Hepatocyte (in vitro differentiated cells): ENCODE measurements at regions not wholly inside any gene's neighbourhood (a gene's known extent, or its start where the extent isn't known, plus 50 kb on each side); places are given as distances from the start of the nearest gene placed in this dataset.
A peak's percentile ranks its signal among the peaks of the same experiment; 100 is the strongest.

Source experiments
- DNase-seq: peaks from one replicate; pipeline ENCODE4 v3.0.0-alpha.2; 2016; ENCODE audit warnings: low spot score
- H2AFZ ChIP-seq: fragments of 200-600 bp; sonication (generic); 2 replicates; pipeline ENCODE4 v1.6.0; 2016; ENCODE audit warnings: antibody characterized with exemption, mild to moderate bottlenecking
- H3K27ac ChIP-seq: fragments of 200-600 bp; sonication (generic); 2 replicates; pipeline ENCODE4 v1.5.1; 2016; ENCODE audit warnings: mild to moderate bottlenecking
- H3K27me3 ChIP-seq: fragments of 200-600 bp; sonication (generic); 2 replicates; pipeline ENCODE4 v1.6.1; 2016
- H3K36me3 ChIP-seq: fragments of 200-600 bp; sonication (generic); replicated peaks from 2 replicates; pipeline ENCODE4 v1.5.1; 2016; ENCODE audit warnings: low read depth; ENCODE audit not compliant: insufficient read depth
- H3K4me1 ChIP-seq: fragments of 200-600 bp; sonication (generic); 2 replicates; pipeline ENCODE4 v1.5.1; 2016; ENCODE audit warnings: mild to moderate bottlenecking, moderate library complexity; ENCODE audit not compliant: insufficient read depth
- H3K4me2 ChIP-seq: fragments of 200-600 bp; sonication (generic); 2 replicates; pipeline ENCODE4 v1.6.0; 2016
- H3K4me3 ChIP-seq: fragments of 200-600 bp; sonication (generic); 2 replicates; pipeline ENCODE4 v1.5.1; 2016; ENCODE audit warnings: mild to moderate bottlenecking
- H3K79me2 ChIP-seq: fragments of 200-600 bp; sonication (generic); 2 replicates; pipeline ENCODE4 v1.6.0; 2017; ENCODE audit warnings: mild to moderate bottlenecking
- H3K9me2 ChIP-seq: fragments of 200-600 bp; sonication (generic); replicated peaks from 2 replicates; pipeline ENCODE4 v1.6.0; 2017; ENCODE audit warnings: mild to moderate bottlenecking; ENCODE audit not compliant: insufficient read depth
- H3K9me3 ChIP-seq: fragments of 200-600 bp; sonication (generic); 2 replicates; pipeline ENCODE4 v1.5.1; 2016; ENCODE audit warnings: low read depth, mild to moderate bottlenecking
- H4K20me1 ChIP-seq: fragments of 200-600 bp; sonication (generic); 2 replicates; pipeline ENCODE4 v1.6.0; 2016; ENCODE audit warnings: mild to moderate bottlenecking; ENCODE audit not compliant: insufficient read depth, poor library complexity, severe bottlenecking
- EZH2 ChIP-seq: fragments of 200-600 bp; sonication (generic); IDR thresholded peaks from 2 replicates; pipeline ENCODE4 v1.6.1; 2016; ENCODE audit warnings: antibody characterized with exemption, mild to moderate bottlenecking, borderline replicate concordance
- EZH2phosphoT487 ChIP-seq: fragments of 200-600 bp; sonication (generic); IDR thresholded peaks from one replicate; pipeline ENCODE4 v1.6.1; 2018; ENCODE audit warnings: antibody characterized with exemption, mild to moderate bottlenecking, low read depth, moderate library complexity; ENCODE audit not compliant: unreplicated experiment, severe bottlenecking
- WGBS: methylation state at CpG from one replicate; pipeline ENCODE4 v1.1.6; 2016; ENCODE audit warnings: low lambda C conversion rate; ENCODE audit errors: missing lambda C conversion rate; 5-methylcytosine and 5-hydroxymethylcytosine counted together
- TF ChIP-seq, protein P1 (sequence below): fragments of 200-600 bp; sonication (generic); IDR thresholded peaks from 2 replicates; pipeline ENCODE4 v1.5.1; 2016; ENCODE audit warnings: antibody characterized with exemption, mild to moderate bottlenecking; ENCODE audit not compliant: poor library complexity

DNA sequence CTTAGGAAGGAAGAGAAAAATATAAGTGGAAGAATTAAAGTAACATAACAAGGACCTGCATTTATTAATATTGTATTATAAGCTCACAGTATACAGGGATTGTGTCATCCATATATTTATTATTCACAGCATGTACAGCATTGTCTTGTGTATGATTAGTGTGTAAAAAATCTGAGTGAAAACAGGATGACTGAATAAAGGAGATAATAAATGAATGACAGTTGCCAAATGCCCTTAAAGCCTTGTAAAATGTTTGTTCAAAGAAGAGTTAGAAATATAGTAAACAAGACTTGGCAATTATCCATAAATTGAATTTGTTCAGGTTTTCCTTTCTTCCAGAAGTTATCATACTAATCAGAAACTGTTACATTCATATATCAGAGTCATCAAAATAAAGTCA lies 172.7 kb downstream of the BTC start:
- H3K79me2 ChIP-seq, result no peaks in the 10 kb centered on the region
- no peaks in the 10 kb centered on the region for H4K20me1 ChIP-seq
- peaks cover 30% of the 10 kb centered on the region for H3K4me1 ChIP-seq
- H3K4me2 ChIP-seq, result no peak overlapping the region
- DNase-seq, result no peak
- H3K27me3 ChIP-seq, result no peaks in the 10 kb centered on the region
- H3K9me3 ChIP-seq, result no peaks in the 10 kb centered on the region
- H3K4me3 ChIP-seq, result no peak overlapping the region
- H3K9me2 ChIP-seq, result no peaks in the 10 kb centered on the region
- TF ChIP-seq, protein P1, sequence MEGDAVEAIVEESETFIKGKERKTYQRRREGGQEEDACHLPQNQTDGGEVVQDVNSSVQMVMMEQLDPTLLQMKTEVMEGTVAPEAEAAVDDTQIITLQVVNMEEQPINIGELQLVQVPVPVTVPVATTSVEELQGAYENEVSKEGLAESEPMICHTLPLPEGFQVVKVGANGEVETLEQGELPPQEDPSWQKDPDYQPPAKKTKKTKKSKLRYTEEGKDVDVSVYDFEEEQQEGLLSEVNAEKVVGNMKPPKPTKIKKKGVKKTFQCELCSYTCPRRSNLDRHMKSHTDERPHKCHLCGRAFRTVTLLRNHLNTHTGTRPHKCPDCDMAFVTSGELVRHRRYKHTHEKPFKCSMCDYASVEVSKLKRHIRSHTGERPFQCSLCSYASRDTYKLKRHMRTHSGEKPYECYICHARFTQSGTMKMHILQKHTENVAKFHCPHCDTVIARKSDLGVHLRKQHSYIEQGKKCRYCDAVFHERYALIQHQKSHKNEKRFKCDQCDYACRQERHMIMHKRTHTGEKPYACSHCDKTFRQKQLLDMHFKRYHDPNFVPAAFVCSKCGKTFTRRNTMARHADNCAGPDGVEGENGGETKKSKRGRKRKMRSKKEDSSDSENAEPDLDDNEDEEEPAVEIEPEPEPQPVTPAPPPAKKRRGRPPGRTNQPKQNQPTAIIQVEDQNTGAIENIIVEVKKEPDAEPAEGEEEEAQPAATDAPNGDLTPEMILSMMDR, result no peak
- peak overlapping the region; percentile 31 for H3K27ac ChIP-seq
- no peaks in the 10 kb centered on the region for H3K36me3 ChIP-seq
- no peak overlapping the region for H2AFZ ChIP-seq

DNA sequence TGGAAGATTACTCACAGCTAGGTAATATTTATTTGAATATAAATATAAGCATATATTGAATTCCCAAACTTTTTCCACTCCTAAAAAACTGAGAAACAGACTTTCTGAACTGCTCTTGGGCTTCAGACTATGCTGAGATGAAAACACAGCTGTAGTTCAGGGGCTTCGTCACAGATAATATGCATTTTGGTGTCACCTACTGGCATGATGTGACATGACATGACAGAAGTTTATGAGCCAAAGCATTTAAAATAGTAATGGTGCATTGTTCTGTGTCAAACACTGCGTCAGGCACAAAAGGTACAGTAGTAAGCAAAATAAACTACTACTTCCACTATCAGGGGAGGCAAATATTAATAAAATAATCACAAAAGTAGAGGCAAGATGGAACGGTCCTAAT lies 171.3 kb downstream of the BTC start:
- no peak overlapping the region for H3K4me2 ChIP-seq
- no peaks in the 10 kb centered on the region for H3K36me3 ChIP-seq
- H2AFZ ChIP-seq, result no peak overlapping the region
- peak overlapping the region; percentile 90 for H3K27ac ChIP-seq
- no peak overlapping the region for H3K4me3 ChIP-seq
- no peaks in the 10 kb centered on the region for H3K9me2 ChIP-seq
- TF ChIP-seq EZH2, result no peak
- TF ChIP-seq, protein P1, result peak; percentile 63
- no peak for TF ChIP-seq EZH2phosphoT487
- peak; percentile 65 for DNase-seq
- H4K20me1 ChIP-seq, result no peaks in the 10 kb centered on the region
- peaks cover 34% of the 10 kb centered on the region for H3K4me1 ChIP-seq
- no peaks in the 10 kb centered on the region for H3K27me3 ChIP-seq
- WGBS, result 51% methylated on average over 3 of the region's 3 CpGs
- no peaks in the 10 kb centered on the region for H3K79me2 ChIP-seq
- no peaks in the 10 kb centered on the region for H3K9me3 ChIP-seq

GRCh38 chr4:74624351-74625151 lies 169.8 kb downstream of the BTC start:
- Histone ChIP-seq H3K79me2 (no peaks in the 10 kb centered on the region), H3K27me3 (no peaks in the 10 kb centered on the region), H3K9me3 (no peaks in the 10 kb centered on the region), H4K20me1 (no peaks in the 10 kb centered on the region), H3K36me3 (no peaks in the 10 kb centered on the region), H3K9me2 (no peaks in the 10 kb centered on the region), H2AFZ (no peak overlapping the region), H3K27ac (peak overlapping the region; percentile 90), H3K4me2 (peak overlapping the region; percentile 2), H3K4me1 (peaks cover 40% of the 10 kb centered on the region), H3K4me3 (no peak overlapping the region)
- peak; percentile 59 for DNase-seq
- no peak for TF ChIP-seq EZH2
- TF ChIP-seq, protein P1, result no peak
- peak; percentile 39 for TF ChIP-seq EZH2phosphoT487
- WGBS, result 46% methylated on average over 5 of the region's 5 CpGs

DNA sequence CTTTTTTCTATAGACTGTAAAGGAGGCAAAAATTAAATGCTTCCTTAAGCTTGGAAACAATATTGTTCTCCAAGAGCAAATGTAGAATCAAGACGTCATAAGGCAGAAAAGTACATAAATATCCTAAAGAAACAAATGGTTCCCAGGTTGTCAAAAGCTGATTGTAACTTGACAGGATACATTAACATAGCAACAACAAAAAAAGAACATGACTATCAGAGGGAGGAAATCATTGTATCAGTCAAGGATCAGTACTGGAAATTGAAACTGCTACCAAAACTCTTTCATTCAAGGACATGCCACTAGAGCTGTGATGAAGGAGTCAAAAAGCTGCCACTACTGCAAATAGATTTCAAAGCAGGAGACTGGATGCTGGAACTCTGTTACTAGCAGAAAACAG lies 168.3 kb downstream of the BTC start:
- H3K4me1 ChIP-seq, result peaks cover 40% of the 10 kb centered on the region
- H3K79me2 ChIP-seq, result no peaks in the 10 kb centered on the region
- no peaks in the 10 kb centered on the region for H3K9me2 ChIP-seq
- H4K20me1 ChIP-seq, result no peaks in the 10 kb centered on the region
- 84% methylated on average over 1 of the region's 1 CpG for WGBS
- no peak overlapping the region for H2AFZ ChIP-seq
- H3K4me3 ChIP-seq, result no peak overlapping the region
- TF ChIP-seq EZH2 (no peak), EZH2phosphoT487 (no peak)
- TF ChIP-seq, protein P1, result no peak
- H3K27me3 ChIP-seq, result no peaks in the 10 kb centered on the region
- no peak for DNase-seq
- H3K9me3 ChIP-seq, result no peaks in the 10 kb centered on the region
- H3K36me3 ChIP-seq, result no peaks in the 10 kb centered on the region
- H3K27ac ChIP-seq, result peak overlapping the region; percentile 90
- no peak overlapping the region for H3K4me2 ChIP-seq
